Vagina (tissue), 2 donors: ENCODE measurements at regions not wholly inside any gene's neighbourhood (a gene's known extent, or its start where the extent isn't known, plus 50 kb on each side); places are given as distances from the start of the nearest gene placed in this dataset.

Experiments used
- DNase-seq, 2 donors: peaks; one replicate each; pipeline ENCODE4 v3.0.0-alpha.2; 2017; ENCODE audit errors: extremely low spot score in 2 of 2
- H3K27ac ChIP-seq: fragments of 200-600 bp; sonication (generic); one replicate; pipeline ENCODE4 v1.5.1; 2019
- H3K27me3 ChIP-seq: fragments of 200-600 bp; sonication (generic); one replicate; pipeline ENCODE4 v1.5.1; 2019
- H3K36me3 ChIP-seq, 2 donors: fragments of 200-600 bp; sonication (generic); one replicate each; pipeline ENCODE4 v1.5.1; 2017 to 2019
- H3K4me1 ChIP-seq: fragments of 200-600 bp; sonication (generic); one replicate; pipeline ENCODE4 v1.5.1; 2019
- H3K4me3 ChIP-seq, 2 donors: fragments of 200-600 bp; sonication (generic); 1 replicate in 1 of 2; 2 replicates in 1 of 2; pipeline ENCODE4 v1.5.1; 2016 to 2019
- H3K9me3 ChIP-seq: fragments of 200-600 bp; sonication (generic); one replicate; pipeline ENCODE4 v1.5.1; 2019
- CTCF ChIP-seq, 3 experiments: fragments of 450-650 bp in 2 of 3; fragments of 200-600 bp in 1 of 3; sonication (generic) in 1 of 3; IDR thresholded peaks; one replicate each; pipeline ENCODE4 v1.5.1; 2017 to 2019; ENCODE audit warnings: antibody characterized with exemption in 3 of 3, mild to moderate bottlenecking in 2 of 3, moderate library complexity in 2 of 3
- POLR2A ChIP-seq, 2 donors: fragments of 450-650 bp; IDR thresholded peaks; one replicate each; pipeline ENCODE4 v1.6.1; 2017; ENCODE audit warnings: antibody characterized with exemption in 2 of 2, mild to moderate bottlenecking in 2 of 2, moderate library complexity in 2 of 2
- POLR2AphosphoS5 ChIP-seq, 2 donors: sonication (generic); formaldehyde crosslinking; IDR thresholded peaks; one replicate each; pipeline ENCODE4 v1.9.0; 2017; ENCODE audit warnings: antibody characterized with exemption in 2 of 2, mild to moderate bottlenecking in 2 of 2, low read depth in 1 of 2; ENCODE audit not compliant: insufficient read depth in 1 of 2
- intact Hi-C: fragments of 100-400 bp; cut with DNase I; formaldehyde crosslinking; loops from one replicate; pipeline ENCODE4 v1.15.1; 2023

GRCh38 chr5:2221450-2221849, 338.7 kb upstream of the IRX4 start:
- Histone ChIP-seq H3K4me1 (no peaks in the 10 kb centered on the region), H3K27me3 (no peaks in the 10 kb centered on the region), H3K27ac (no peak overlapping the region), H3K9me3 (no peaks in the 10 kb centered on the region), H3K36me3 (no peaks in the 10 kb centered on the region), H3K4me3 (no peak overlapping the region)
- DNase-seq, result peak in 1 of 2 donors; percentile 67
- no peak for TF ChIP-seq POLR2AphosphoS5 (IDR thresholded peaks at IDR 0.05; ENCODE audit: insufficient read depth in 1 of 2, low read depth in 1 of 2)
- no peak for TF ChIP-seq CTCF (IDR thresholded peaks at IDR 0.05)
- no peak for TF ChIP-seq POLR2A (IDR thresholded peaks at IDR 0.05)
- intact Hi-C loops, result no loop called here

GRCh38 chr5:2220741-2221140, 338.0 kb upstream of the IRX4 start:
- H3K27me3 ChIP-seq, result no peaks in the 10 kb centered on the region
- TF ChIP-seq POLR2A (IDR thresholded peaks at IDR 0.05) (no peak), POLR2AphosphoS5 (IDR thresholded peaks at IDR 0.05; ENCODE audit: insufficient read depth in 1 of 2, low read depth in 1 of 2) (no peak), CTCF (IDR thresholded peaks at IDR 0.05) (no peak)

GRCh38 chr5:2219149-2219776, 336.5 kb upstream of the IRX4 start:
- Histone ChIP-seq H3K27ac (no peak overlapping the region), H3K27me3 (no peaks in the 10 kb centered on the region), H3K9me3 (no peaks in the 10 kb centered on the region), H3K4me1 (no peaks in the 10 kb centered on the region), H3K36me3 (no peaks in the 10 kb centered on the region), H3K4me3 (no peak overlapping the region)
- DNase-seq, result no peak
- TF ChIP-seq POLR2A (IDR thresholded peaks at IDR 0.05) (no peak), POLR2AphosphoS5 (IDR thresholded peaks at IDR 0.05; ENCODE audit: insufficient read depth in 1 of 2, low read depth in 1 of 2) (no peak), CTCF (IDR thresholded peaks at IDR 0.05) (no peak)
- intact Hi-C loops, result no loop called here

More at GRCh38 chr5:2220741-2221140, 338.0 kb upstream of the IRX4 start:
- H3K4me1 ChIP-seq, result no peaks in the 10 kb centered on the region
- H3K4me3 ChIP-seq, result no peak overlapping the region
- DNase-seq, result peak in 1 of 2 donors; percentile 94
- intact Hi-C loops, result no loop called here
- H3K9me3 ChIP-seq, result no peaks in the 10 kb centered on the region
- no peaks in the 10 kb centered on the region for H3K36me3 ChIP-seq
- H3K27ac ChIP-seq, result no peak overlapping the region

- no peaks in the 10 kb centered on the region for H3K9me3 ChIP-seq
- H3K4me3 ChIP-seq, result no peak overlapping the region
- H3K27me3 ChIP-seq, result no peaks in the 10 kb centered on the region
- no peak for TF ChIP-seq POLR2A (IDR thresholded peaks at IDR 0.05)
- no peak for TF ChIP-seq POLR2AphosphoS5 (IDR thresholded peaks at IDR 0.05; ENCODE audit: insufficient read depth in 1 of 2, low read depth in 1 of 2)
- TF ChIP-seq CTCF (IDR thresholded peaks at IDR 0.05), result no peak
- intact Hi-C loops, result no loop called here
- no peak overlapping the region for H3K27ac ChIP-seq
- no peaks in the 10 kb centered on the region for H3K4me1 ChIP-seq
- DNase-seq, result no peak
- H3K36me3 ChIP-seq, result no peaks in the 10 kb centered on the region
Measured at GRCh38 chr5:2217219-2217618, 334.5 kb upstream of the IRX4 start.

- TF ChIP-seq POLR2AphosphoS5 (IDR thresholded peaks at IDR 0.05; ENCODE audit: insufficient read depth in 1 of 2, low read depth in 1 of 2), result no peak
- no peak for TF ChIP-seq POLR2A (IDR thresholded peaks at IDR 0.05)
- no peak for TF ChIP-seq CTCF (IDR thresholded peaks at IDR 0.05)
- no peak overlapping the region for H3K27ac ChIP-seq
- no peaks in the 10 kb centered on the region for H3K9me3 ChIP-seq
- H3K4me3 ChIP-seq, result no peak overlapping the region
- no peaks in the 10 kb centered on the region for H3K36me3 ChIP-seq
- intact Hi-C loops, result no loop called here
- H3K27me3 ChIP-seq, result no peaks in the 10 kb centered on the region
- H3K4me1 ChIP-seq, result no peaks in the 10 kb centered on the region
- DNase-seq, result peak in 1 of 2 donors; percentile 42
Measured at GRCh38 chr5:2214910-2215590, 332.3 kb upstream of the IRX4 start.
